HG02885 (cell line): ENCODE measurements at regions not wholly inside any gene's neighbourhood (a gene's known extent, or its start where the extent isn't known, plus 50 kb on each side); places are given as distances from the start of the nearest gene placed in this dataset.
"Not testable (repeated sequence)": the region's sequence is repeated elsewhere in the genome, so short reads cannot be mapped to it uniquely, and the experiment has no call there.

ENCODE experiments used
- ATAC-seq: cut with Tn5 transposase; IDR thresholded peaks from one replicate; pipeline ENCODE4 v1.9.1; 2021; ENCODE audit warnings: mild to moderate bottlenecking; ENCODE audit not compliant: unreplicated experiment, poor library complexity

- not testable (repeated sequence) for ATAC-seq
Measured at GRCh38 chr12:9543341-9543740, 64.4 kb downstream of the KLRB1 start.

- ATAC-seq, result not testable (repeated sequence)
Measured at GRCh38 chr12:9542827-9543226, 64.9 kb downstream of the KLRB1 start.

- ATAC-seq, result not testable (repeated sequence)
Measured at GRCh38 chr12:9515925-9516324, 91.8 kb downstream of the KLRB1 start.

- not testable (repeated sequence) for ATAC-seq
Measured at GRCh38 chr12:9512695-9513094, 95.0 kb downstream of the KLRB1 start.

GRCh38 chr12:9510392-9511011, 97.2 kb downstream of the KLRB1 start:
- ATAC-seq, result not testable (repeated sequence)

- ATAC-seq, result no peak
Measured at GRCh38 chr12:9509464-9510161, 98.1 kb downstream of the KLRB1 start.

GRCh38 chr12:9506746-9507145, 101.0 kb downstream of the KLRB1 start:
- ATAC-seq, result no peak

- ATAC-seq, result not testable (repeated sequence)
Measured at GRCh38 chr12:9503384-9503783, 104.3 kb downstream of the KLRB1 start.

GRCh38 chr12:9502845-9503244, 104.9 kb downstream of the KLRB1 start:
- not testable (repeated sequence) for ATAC-seq

- not testable (repeated sequence) for ATAC-seq
Measured at GRCh38 chr12:9493325-9493724, 114.4 kb downstream of the KLRB1 start.

- not testable (repeated sequence) for ATAC-seq
Measured at GRCh38 chr12:9481289-9481688, 126.4 kb downstream of the KLRB1 start.

- ATAC-seq, result not testable (repeated sequence)
Measured at GRCh38 chr12:9474197-9474596, 133.5 kb downstream of the KLRB1 start.

GRCh38 chr12:9473638-9474037, 134.1 kb downstream of the KLRB1 start:
- ATAC-seq, result not testable (repeated sequence)

- ATAC-seq, result not testable (repeated sequence)
Measured at GRCh38 chr12:9471501-9471900, 136.2 kb downstream of the KLRB1 start.

GRCh38 chr12:9470367-9470766, 137.3 kb downstream of the KLRB1 start:
- peak; percentile 49 for ATAC-seq

GRCh38 chr12:9469956-9470355, 137.8 kb downstream of the KLRB1 start:
- ATAC-seq, result not testable (repeated sequence)

- ATAC-seq, result not testable (repeated sequence)
Measured at GRCh38 chr12:9469463-9469862, 138.3 kb downstream of the KLRB1 start.

GRCh38 chr12:9468998-9469397, 138.7 kb downstream of the KLRB1 start:
- not testable (repeated sequence) for ATAC-seq

GRCh38 chr12:9468144-9468543, 139.6 kb downstream of the KLRB1 start:
- not testable (repeated sequence) for ATAC-seq

GRCh38 chr12:9464408-9464807, 143.3 kb downstream of the KLRB1 start:
- ATAC-seq, result no peak

GRCh38 chr12:9455516-9455915, 152.2 kb downstream of the KLRB1 start:
- not testable (repeated sequence) for ATAC-seq

- not testable (repeated sequence) for ATAC-seq
Measured at GRCh38 chr12:9454021-9454420, 153.7 kb downstream of the KLRB1 start.
